ENCODE measurements at regions not wholly inside any gene's neighbourhood (a gene's known extent, or its start where the extent isn't known, plus 50 kb on each side); places are given as distances from the start of the nearest gene placed in this dataset.

DNA sequence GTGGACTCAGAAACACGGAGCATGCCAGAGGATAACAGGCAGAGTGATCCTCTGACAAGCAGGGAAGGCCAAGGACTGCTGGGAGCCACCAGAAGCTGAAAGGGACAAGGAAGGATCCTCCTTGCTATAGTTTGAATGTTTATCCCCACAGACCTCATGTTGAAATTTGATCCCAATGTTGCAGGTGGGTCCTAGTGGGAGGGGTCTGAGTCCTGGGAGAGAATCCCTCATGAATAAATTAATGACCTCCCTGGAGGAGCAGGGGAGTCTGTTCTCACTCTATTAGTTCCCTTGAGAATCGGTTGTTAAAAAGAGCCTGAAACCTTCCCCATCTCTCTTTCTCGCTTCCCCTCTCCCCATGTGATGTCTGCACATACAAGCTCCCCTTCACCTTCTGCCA is 124.4 kb downstream of the FBXO15 start:
- Mint-ChIP-seq H3K4me1 (ENCODE audit: unreplicated experiment) (no peaks in the 10 kb centered on the region), H3K4me3 (no peak overlapping the region)

DNA sequence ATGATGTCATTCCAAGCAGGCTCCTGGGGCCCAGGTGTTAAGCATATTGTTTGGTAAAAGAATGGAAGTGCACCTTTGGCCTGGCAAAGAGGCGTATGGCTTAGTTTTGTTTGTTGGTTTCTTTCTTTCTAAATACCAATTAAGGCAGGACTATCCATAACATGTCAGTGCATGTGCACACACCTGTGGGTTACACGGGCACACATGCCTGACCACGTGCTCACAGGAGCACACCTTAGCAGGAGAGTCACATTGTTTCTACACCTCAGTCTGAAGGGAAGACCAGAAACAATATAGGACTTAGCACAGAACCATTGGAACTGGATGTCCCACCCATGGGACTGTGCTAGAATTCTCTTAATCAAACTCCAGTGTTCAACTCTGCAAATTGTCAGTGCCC is 127.8 kb downstream of the FBXO15 start:
- Mint-ChIP-seq H3K27ac (no peak overlapping the region), H3K4me3 (no peak overlapping the region), H3K36me3 (no peaks in the 10 kb centered on the region), H3K4me1 (ENCODE audit: unreplicated experiment) (no peaks in the 10 kb centered on the region), H3K9me3 (no peaks in the 10 kb centered on the region), H3K27me3 (peaks cover 7% of the 10 kb centered on the region)
- TF ChIP-seq, protein P1, sequence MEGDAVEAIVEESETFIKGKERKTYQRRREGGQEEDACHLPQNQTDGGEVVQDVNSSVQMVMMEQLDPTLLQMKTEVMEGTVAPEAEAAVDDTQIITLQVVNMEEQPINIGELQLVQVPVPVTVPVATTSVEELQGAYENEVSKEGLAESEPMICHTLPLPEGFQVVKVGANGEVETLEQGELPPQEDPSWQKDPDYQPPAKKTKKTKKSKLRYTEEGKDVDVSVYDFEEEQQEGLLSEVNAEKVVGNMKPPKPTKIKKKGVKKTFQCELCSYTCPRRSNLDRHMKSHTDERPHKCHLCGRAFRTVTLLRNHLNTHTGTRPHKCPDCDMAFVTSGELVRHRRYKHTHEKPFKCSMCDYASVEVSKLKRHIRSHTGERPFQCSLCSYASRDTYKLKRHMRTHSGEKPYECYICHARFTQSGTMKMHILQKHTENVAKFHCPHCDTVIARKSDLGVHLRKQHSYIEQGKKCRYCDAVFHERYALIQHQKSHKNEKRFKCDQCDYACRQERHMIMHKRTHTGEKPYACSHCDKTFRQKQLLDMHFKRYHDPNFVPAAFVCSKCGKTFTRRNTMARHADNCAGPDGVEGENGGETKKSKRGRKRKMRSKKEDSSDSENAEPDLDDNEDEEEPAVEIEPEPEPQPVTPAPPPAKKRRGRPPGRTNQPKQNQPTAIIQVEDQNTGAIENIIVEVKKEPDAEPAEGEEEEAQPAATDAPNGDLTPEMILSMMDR (conservative IDR thresholded peaks at IDR 0.05): no peak
- DNase-seq (ENCODE audit: extremely low spot score, unreplicated experiment): no peak

More for the DNA sequence above, 124.4 kb downstream of the FBXO15 start:
- no peak overlapping the region for H3K27ac Mint-ChIP-seq
- no peaks in the 10 kb centered on the region for H3K9me3 Mint-ChIP-seq
- TF ChIP-seq, protein P1 (conservative IDR thresholded peaks at IDR 0.05): no peak
- H3K27me3 Mint-ChIP-seq: peaks cover 10% of the 10 kb centered on the region
- no peak for DNase-seq (ENCODE audit: extremely low spot score, unreplicated experiment)
- no peaks in the 10 kb centered on the region for H3K36me3 Mint-ChIP-seq

DNA sequence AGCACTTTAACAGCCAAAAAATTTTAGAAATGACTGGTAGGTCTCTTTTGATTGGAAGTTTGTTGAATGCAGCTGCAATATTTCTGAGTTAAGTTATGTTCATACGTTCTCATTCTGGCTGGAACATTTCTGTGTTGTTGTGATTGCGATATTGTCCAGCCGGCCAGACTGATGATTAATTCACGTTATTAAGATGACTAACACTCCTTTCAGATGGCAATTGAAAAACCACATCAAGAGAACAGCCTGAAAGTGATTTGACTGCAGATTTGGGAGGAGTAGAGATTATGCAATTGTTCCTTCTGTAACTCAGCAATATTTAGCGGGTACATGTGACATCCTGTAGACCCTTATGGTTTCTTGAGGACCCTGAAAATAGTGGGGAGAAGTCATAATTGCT is 133.7 kb downstream of the FBXO15 start:
- Mint-ChIP-seq H3K27me3 (peaks cover 4% of the 10 kb centered on the region), H3K4me1 (ENCODE audit: unreplicated experiment) (no peaks in the 10 kb centered on the region), H3K36me3 (no peaks in the 10 kb centered on the region), H3K4me3 (no peak overlapping the region), H3K27ac (no peak overlapping the region), H3K9me3 (no peaks in the 10 kb centered on the region)
- TF ChIP-seq, protein P1 (conservative IDR thresholded peaks at IDR 0.05): no peak
- no peak for DNase-seq (ENCODE audit: extremely low spot score, unreplicated experiment)

DNA sequence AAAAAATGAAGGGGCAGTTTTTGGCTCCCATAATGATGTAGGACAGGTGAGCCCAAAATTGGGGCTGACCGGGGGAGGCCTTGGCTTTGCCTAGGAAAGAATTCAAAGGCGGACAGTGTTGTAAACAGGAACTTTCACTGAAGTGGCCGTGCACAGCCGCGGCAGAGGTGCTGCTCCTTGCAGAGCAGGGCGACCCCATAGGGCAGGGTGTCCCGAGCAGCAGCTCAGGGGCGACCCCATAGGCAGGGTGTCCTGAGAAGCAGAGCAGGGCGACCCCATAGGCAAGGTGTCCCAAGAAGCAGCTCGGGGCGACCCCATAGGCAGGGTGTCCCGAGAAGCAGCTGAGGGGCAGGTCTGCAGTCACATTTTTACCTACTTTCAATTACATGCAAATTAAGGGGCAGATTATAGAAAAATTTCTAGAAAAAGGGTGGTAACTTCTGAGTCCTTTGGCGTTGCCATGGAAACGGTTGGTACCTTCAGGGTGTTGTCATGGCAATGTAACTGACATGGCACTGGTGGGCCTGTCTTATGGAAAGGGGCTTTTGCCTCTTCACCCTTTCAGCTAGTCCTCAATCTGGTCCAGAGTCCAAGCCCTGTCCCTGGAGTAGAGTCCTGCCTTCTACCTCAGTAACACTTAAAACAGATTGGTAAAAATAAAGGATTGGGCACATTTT is 134.5 kb downstream of the FBXO15 start:
- H3K27ac Mint-ChIP-seq: no peak overlapping the region
- DNase-seq (ENCODE audit: extremely low spot score, unreplicated experiment): no peak

DNA sequence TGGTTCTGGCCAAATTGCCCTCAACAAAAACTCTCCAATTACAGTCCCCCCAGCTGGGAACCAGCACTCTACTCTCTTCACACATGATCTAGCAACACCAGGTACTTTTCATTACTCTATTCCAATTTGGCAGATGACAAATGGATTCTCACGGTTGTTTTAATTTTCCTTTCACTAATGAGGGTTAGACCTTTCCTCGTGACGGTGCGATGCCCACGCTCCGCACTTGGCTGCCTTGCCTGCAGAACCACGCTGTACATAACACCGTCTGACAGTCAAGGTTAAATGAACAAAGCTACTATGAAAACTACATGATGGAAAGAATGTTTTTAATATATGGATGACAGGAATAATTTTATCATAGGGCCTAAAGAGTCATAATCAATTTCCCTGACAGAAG is 141.5 kb downstream of the FBXO15 start:
- TF ChIP-seq, protein P1 (conservative IDR thresholded peaks at IDR 0.05): no peak

More for the DNA sequence above, 134.5 kb downstream of the FBXO15 start:
- no peak overlapping the region for H3K4me3 Mint-ChIP-seq
- no peaks in the 10 kb centered on the region for H3K4me1 Mint-ChIP-seq (ENCODE audit: unreplicated experiment)
- H3K36me3 Mint-ChIP-seq: no peaks in the 10 kb centered on the region
- TF ChIP-seq, protein P1 (conservative IDR thresholded peaks at IDR 0.05): no peak
- H3K27me3 Mint-ChIP-seq: no peaks in the 10 kb centered on the region
- H3K9me3 Mint-ChIP-seq: no peaks in the 10 kb centered on the region

More for the DNA sequence above, 141.5 kb downstream of the FBXO15 start:
- Mint-ChIP-seq H3K4me1 (ENCODE audit: unreplicated experiment) (no peaks in the 10 kb centered on the region), H3K27me3 (peaks cover 3% of the 10 kb centered on the region), H3K4me3 (no peak overlapping the region), H3K9me3 (no peaks in the 10 kb centered on the region), H3K36me3 (no peaks in the 10 kb centered on the region), H3K27ac (no peak overlapping the region)
- no peak for DNase-seq (ENCODE audit: extremely low spot score, unreplicated experiment)

All from type B pancreatic cell (in vitro differentiated cells).